ENCODE measurements at regions not wholly inside any gene's neighbourhood (a gene's known extent, or its start where the extent isn't known, plus 50 kb on each side); places are given as distances from the start of the nearest gene placed in this dataset.
"Not testable (repeated sequence)": the region's sequence is repeated elsewhere in the genome, so short reads cannot be mapped to it uniquely, and the experiment has no call there.

- DNase-seq (ENCODE audit: low spot score), result no peak
- intact Hi-C loops (cut with DNase I), result no loop called here
These were observed 264.7 kb downstream of the PTH2R start for GRCh38 chr2:208671284-208671683.

- no peak for DNase-seq (ENCODE audit: low spot score)
- intact Hi-C loops (cut with DNase I), result no loop called here
These were observed 265.5 kb downstream of the PTH2R start for GRCh38 chr2:208671886-208672680.

DNA sequence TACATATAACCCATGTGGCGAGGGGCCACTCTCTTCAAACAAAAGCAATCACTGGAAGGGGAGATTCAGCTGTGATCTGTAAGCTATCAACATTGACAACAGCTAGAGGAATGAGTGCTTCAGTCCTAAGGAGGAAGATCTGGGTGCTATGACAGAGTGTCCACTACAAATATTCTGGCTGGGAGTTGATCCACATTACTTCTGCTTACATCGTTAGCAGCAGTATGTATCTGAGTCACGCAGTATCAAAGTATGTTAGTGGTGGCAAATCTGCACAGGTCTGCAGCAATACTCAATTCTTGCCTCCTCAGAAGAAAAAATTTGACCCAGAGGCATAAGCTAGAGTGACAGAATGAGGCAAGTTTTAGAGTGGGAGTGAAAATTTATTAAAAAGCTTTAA, 267.0 kb downstream of the PTH2R start:
- DNase-seq (ENCODE audit: low spot score), result no peak
- intact Hi-C loops (cut with DNase I), result no loop called here

DNA sequence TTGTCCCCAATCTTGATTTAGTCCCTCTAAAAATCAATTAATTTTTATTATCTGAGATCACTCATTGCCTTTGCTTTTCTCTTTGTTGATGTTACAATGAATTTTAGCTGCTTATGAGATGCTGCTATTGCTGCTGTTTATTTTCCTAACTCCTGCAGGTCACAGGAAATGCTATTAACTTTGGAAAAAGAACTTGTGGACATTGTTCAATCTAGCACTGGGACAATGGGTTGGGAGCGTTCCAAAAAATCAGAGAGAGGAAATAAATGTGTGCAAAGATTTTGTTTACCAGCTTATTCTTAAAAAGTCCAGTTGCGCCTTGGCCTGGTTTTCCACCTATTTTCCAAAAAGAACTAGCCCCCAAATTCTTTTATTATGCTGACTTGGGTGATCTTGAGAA, 268.3 kb downstream of the PTH2R start:
- no peak for DNase-seq (ENCODE audit: low spot score)
- intact Hi-C loops (cut with DNase I), result no loop called here

DNA sequence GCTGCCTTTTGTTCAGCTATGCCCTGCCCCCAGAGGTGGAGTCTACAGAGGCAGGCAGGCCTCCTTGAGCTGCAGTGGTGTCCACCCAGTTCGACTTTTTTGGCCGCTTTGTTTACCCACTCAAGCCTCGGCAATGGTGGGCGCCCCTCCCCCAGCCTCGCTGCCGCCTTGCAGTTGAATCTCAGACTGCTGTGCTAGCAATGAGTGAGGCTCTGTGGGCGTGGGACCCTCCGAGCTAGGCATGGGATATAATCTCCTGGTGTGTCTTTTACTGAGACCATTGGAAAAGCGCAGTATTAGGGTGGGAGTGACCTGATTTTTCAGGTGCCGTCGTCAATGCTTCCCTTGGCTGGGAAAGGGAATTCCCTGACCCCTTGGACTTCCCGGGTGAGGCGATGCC, 279.3 kb downstream of the PTH2R start:
- intact Hi-C loops (cut with DNase I), result not testable (repeated sequence)
- DNase-seq (ENCODE audit: low spot score), result peak; percentile 72

DNA sequence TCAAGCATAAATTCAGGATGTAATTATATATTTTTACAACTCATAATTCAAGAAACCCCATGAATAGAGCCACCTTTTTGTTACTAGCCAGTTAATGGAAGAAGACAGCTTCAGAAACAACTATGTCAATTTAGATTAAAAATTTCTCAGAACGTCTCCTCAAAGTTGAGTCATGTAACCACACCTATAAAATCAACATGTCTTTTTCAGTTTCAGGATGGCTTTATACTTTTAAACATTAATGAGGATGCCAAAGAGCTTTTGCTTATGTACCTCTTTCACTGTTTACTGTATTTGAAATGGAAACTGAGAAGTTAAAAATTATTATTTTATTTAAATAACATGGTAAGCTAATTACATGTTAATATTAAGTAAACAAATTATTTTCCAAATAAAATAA, 280.1 kb downstream of the PTH2R start:
- no peak for DNase-seq (ENCODE audit: low spot score)
- intact Hi-C loops (cut with DNase I), result no loop called here

DNA sequence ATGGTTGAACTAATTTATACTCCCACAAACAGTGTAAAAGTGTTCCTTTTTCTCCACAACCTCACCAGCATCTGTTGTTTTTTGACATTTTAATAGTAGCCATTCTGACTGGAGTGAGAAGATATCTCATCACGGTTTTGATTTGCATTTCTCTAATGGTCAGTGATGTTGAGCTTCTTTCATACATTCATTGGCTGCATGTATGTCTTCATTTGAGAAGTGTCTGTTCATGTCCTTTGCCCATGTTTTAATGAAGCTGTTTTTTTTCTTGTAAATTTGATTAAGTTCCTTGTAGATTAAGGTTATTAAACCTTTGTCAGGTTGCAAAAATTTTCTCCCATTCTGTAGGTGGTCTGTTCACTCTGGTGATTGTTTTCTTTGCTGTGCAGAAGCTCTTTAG, 281.1 kb downstream of the PTH2R start:
- intact Hi-C loops (cut with DNase I); DNase-seq (ENCODE audit: low spot score): not testable (repeated sequence)

- no peak for DNase-seq (ENCODE audit: low spot score)
These were observed 291.5 kb downstream of the PTH2R start for GRCh38 chr2:208698114-208698513.

DNA sequence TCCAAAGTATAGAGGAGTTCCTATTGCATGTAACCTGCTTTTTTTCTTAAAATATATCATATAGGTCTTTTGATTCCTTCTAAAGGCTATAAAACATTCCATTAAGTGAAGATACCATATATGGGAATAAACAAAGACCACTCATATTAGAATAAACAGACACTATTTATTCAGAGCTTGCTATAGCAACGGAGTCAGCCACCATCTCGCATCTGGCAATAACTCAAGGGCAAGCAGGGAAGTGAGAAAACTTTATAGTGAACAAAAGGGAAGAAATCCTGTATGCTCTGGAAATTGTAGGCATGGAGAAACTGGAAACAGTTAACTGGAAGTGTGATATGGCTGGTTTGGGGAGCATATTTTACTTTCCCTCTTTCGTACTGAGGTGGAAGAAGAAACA, 301.9 kb downstream of the PTH2R start:
- DNase-seq (ENCODE audit: low spot score), result no peak
- intact Hi-C loops (cut with DNase I), result no loop called here

More at GRCh38 chr2:208698114-208698513, 291.5 kb downstream of the PTH2R start:
- intact Hi-C loops (cut with DNase I), result no loop called here

DNA sequence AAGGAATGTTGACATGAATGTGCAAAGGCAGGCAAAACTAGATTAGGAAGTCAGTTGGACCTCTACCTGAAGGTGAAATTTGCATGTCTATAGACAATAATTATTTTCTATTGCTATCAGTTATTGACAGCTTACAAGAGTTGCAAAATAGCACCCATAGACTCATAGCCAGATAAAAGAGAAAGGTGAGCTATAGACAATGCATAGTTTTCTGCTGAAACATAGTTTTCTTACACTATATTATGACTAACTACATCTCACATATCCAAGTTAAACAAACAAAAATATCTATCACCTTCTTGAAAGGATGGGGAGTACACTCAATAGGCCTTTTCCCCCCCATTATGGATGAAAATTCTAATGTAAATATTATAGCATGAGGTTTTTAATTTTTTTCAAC, 305.0 kb downstream of the PTH2R start:
- intact Hi-C loops (cut with DNase I), result no loop called here
- DNase-seq (ENCODE audit: low spot score), result no peak

DNA sequence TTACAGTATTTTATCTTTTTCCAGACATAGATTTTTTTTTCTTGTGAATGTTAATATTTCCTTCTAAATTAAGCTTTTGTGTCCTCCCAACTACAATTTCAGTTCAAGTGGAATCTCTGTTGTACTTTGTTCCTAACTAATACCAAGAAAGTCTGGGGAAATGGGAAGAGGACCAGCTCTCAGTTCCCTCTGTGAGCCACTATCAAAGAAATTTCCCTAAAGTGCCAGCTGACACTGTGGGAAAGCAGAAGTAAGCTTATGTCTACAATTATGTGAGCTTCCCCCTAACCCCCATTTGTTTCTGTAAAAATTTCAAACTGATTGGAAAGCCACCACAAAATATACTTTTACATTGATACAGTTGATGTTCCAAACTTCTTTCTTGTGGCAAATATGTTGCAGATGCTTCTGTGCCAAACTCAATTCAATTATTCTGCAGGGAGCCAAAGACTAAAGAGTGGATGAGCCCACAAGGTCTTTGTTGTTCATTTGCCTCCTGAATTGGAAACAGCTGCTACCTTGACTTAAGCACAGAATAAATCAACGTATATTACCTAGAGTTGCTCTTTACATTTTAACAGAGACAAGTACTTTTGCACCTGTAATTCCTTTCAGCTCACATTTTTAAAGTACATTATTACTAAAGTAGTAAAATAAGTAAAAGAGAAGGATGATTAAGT, 306.6 kb downstream of the PTH2R start:
- intact Hi-C loops (cut with DNase I), result no loop called here
- DNase-seq (ENCODE audit: low spot score), result no peak

- DNase-seq (ENCODE audit: low spot score), result no peak
- intact Hi-C loops (cut with DNase I), result loop anchor here in 1 of 2 donors (1.0 kb wide), 1 partner anchor 21 kb away; no protein-coding TSS in a partner anchor
These were observed 312.2 kb downstream of the PTH2R start for GRCh38 chr2:208718828-208719227.

DNA sequence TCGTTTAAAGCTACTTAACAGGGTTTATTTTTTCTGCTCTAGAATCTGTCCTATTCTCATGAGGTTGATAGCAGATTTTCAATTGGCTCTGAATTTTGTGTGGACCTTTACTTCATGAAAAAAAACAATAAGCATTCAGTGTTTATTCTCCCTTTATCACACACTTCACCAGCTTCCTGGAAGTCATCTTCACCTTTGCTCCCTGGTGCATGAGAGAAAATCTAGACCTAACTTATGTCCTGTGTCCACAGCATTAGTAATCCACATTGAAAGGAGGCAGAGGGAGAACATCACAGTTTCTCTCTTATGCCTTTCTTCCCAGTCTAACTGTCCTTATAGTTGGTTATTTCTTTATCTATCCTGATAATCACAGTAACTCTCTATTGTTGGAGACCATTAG, 316.1 kb downstream of the PTH2R start:
- DNase-seq (ENCODE audit: low spot score), result no peak
- intact Hi-C loops (cut with DNase I), result no loop called here

- DNase-seq (ENCODE audit: low spot score), result no peak
- intact Hi-C loops (cut with DNase I), result no loop called here
These were observed 318.7 kb downstream of the PTH2R start for GRCh38 chr2:208725280-208725679.

GRCh38 chr2:208726242-208726641, 319.6 kb downstream of the PTH2R start:
- intact Hi-C loops (cut with DNase I), result no loop called here

GRCh38 chr2:208751663-208752415, 345.2 kb downstream of the PTH2R start:
- DNase-seq (ENCODE audit: low spot score); intact Hi-C loops (cut with DNase I): not testable (repeated sequence)

More at GRCh38 chr2:208726242-208726641, 319.6 kb downstream of the PTH2R start:
- no peak for DNase-seq (ENCODE audit: low spot score)

DNA sequence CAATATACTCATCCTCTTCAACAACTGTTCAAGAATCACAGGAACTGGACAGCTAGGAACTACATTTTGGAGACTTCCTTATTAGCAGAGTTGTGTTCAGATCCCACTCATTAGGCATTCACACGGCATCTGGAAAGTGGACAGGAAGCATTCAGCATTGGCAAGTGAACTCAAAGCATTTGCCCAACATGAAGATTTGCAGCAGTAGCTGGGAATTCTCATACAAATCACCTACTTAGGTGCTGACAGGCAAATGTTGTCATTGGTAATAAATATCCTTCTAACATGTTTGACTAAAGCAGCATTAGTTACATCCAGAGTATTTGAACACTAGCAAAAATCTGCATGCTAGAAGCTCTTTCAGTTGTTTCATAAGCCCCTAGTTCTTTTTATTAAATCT, 350.8 kb downstream of the PTH2R start:
- intact Hi-C loops (cut with DNase I), result no loop called here
- no peak for DNase-seq (ENCODE audit: low spot score)

- intact Hi-C loops (cut with DNase I); DNase-seq (ENCODE audit: low spot score): not testable (repeated sequence)
These were observed 366.5 kb downstream of the PTH2R start for GRCh38 chr2:208773074-208773473.

DNA sequence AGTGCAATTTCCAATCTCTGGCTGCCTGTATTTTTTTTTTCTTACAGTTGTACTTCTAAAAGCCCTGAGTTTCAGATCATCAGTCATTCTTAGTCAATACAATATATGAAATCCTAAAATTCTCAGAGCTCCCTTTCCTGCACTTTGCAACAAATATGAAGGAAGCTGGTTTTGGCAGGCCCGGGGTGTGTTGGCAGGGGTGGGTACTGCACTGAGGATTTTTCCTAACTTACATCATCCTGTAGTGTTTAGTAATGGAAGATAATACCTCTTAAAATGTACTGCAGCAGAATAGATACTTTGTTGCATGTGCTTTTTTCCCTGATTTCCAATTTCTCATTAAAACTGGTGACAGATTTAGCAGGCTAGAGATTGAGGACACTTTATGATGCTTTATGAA, 374.6 kb downstream of the PTH2R start:
- DNase-seq (ENCODE audit: low spot score), result no peak
- intact Hi-C loops (cut with DNase I), result no loop called here

DNA sequence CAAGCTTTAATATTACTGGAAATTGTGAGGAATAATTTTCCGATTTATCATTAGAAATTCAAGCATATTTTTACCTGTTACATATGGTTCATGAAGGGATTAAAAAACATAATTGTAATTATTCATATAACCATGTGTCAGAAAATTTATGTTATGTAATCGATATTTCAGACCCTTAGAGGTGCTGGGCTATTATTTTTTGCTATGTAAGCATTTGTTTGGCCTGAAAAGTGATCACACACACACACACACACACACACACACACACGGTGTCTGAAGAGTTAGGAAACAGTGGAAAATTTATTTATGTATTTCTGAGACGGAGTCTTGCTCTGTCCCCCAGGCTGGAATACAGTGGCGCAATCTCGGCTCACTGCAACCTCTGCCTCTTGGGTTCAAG, 375.5 kb downstream of the PTH2R start:
- intact Hi-C loops (cut with DNase I), result no loop called here

More for the DNA sequence above, 375.5 kb downstream of the PTH2R start:
- no peak for DNase-seq (ENCODE audit: low spot score)
